CD4-positive, alpha-beta T cell treated with Interleukin-4 for 1 hour (primary cell): ENCODE measurements at regions not wholly inside any gene's neighbourhood (a gene's known extent, or its start where the extent isn't known, plus 50 kb on each side); places are given as distances from the start of the nearest gene placed in this dataset.

Source experiments
- DNase-seq, 2 donors: peaks; one replicate each; pipeline ENCODE4 v3.0.0-alpha.2; 2020 to 2022

DNA sequence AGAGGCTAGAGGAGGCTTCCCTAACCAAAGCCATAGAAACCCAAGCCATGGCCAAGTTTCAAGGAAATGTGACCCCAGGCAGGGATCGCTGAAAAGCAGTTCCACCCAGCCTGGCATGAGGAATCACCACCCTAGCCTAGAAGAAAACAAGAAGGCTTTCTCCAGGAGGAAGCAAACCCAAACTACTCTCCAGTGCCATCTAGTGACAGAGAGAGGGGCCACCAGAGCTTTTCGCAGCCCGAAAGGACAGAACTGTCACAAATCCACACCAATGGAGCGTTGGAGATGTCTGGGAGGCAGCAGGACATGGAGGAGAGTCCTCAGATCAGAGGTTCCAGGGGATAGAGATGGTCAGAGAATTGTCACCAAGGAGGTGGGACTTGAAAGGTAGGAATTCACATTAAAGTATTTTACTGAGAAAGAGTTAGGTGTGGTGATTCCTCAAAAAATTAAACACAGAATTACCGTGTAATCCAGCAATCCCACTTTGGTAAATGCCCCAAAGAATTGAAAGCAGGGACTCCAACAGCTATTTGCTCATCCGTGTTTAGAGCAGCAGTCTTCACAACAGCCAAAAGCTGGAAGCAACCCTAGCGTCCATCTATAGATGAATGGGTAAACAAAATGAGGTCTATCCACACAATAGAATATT is 67.3 kb upstream of the NUP50 start:
- peak; percentile 42 to 45 for DNase-seq

GRCh38 chr22:45097061-45097460 is 66.7 kb upstream of the NUP50 start:
- DNase-seq: no peak

- no peak for DNase-seq
Measured at GRCh38 chr22:45098056-45098455, 65.7 kb upstream of the NUP50 start.

DNA sequence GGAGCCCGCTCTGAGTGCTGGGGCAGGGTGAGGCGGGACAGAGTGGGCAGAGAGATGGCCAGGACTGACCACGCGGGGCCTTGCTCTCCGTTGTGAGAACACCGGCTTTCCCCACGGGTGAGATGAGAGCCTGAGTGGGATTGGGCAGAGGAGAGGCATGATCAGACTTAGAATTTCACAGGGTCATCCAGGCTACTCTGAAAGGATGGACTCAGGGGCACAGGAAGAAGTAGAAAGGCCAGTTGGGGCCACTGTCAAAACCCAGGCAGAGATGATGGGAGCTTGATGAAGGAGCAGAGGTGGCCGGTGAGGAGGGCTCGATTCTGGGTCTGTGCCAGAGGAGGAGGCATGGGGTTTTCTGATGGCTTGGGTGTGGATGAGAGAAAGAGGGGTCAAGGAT is 63.8 kb upstream of the NUP50 start:
- DNase-seq: no peak

DNA sequence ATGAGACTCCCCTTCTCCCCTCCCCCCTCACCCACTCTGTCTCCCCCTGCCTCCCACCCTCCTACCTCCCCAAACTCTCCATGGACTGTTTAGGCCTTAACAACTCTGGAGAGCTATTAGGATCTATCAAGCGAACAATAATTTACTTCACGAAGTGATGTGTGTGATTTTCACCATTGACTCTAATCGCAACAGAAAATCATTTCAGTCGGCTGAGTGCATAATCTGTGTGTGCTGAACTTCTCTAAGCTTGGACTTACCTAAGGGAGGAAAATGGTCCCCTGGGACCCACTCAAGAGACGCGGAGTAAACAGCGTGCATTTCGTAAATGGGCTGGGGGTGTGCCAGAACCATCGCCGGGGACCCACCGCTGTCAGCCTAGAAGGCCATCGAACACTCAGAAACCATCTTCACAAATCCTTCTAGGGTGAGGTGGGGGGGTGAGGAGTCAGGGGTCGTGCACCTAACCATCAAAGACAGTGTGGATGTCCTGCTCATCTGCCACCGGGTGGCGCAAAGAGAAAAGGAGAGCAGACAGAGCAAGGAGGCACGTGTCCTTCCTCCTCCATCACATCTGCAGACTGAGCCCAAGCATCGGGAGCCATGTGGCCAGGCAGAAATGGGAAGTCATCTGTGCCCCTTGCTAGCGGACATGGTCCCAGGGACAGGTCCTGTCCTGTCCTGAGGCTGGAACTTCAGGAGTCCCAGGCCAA is 62.1 kb upstream of the NUP50 start:
- DNase-seq: peak; percentile 35 to 63

- no peak for DNase-seq
Measured at GRCh38 chr22:45102896-45103420, 60.8 kb upstream of the NUP50 start.

- no peak for DNase-seq
Measured at GRCh38 chr22:45103756-45104155, 60.0 kb upstream of the NUP50 start.

GRCh38 chr22:45104313-45104712 is 59.4 kb upstream of the NUP50 start:
- DNase-seq: no peak

DNA sequence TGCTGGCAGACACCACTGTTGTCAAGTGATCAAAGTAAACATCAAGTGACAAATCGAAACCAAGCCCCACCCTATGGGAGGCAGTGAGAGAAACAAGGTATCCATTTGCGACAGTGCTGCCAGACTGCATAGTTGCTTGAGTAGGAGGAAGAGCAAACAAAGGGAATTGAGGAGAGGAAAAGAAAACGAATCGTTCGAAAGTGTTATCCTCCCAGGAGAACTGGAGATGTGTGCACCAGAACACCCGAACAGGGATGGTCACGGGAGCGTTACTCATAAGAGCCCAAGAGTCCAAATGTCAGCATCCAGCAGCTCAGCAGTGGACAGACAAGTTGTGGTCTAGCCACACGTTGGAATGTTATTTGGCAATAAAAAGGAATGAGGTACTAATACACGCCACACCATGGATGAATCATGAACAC is 58.4 kb upstream of the NUP50 start:
- DNase-seq: no peak

- no peak for DNase-seq
Measured at GRCh38 chr22:45107671-45108070, 56.1 kb upstream of the NUP50 start.

- DNase-seq: no peak
Measured at GRCh38 chr22:45112136-45112879, 51.4 kb upstream of the NUP50 start.
